GM19035 (cell line): ENCODE measurements at regions not wholly inside any gene's neighbourhood (a gene's known extent, or its start where the extent isn't known, plus 50 kb on each side); places are given as distances from the start of the nearest gene placed in this dataset.

Source experiments
- ATAC-seq: cut with Tn5 transposase; IDR thresholded peaks from one replicate; pipeline ENCODE4 v1.9.1; 2021; ENCODE audit not compliant: unreplicated experiment

GRCh38 chr6:115728171-115728570 lies 332.5 kb downstream of the FRK start:
- no peak for ATAC-seq

- ATAC-seq = no peak
Measured at GRCh38 chr6:115721564-115721963, 339.1 kb downstream of the FRK start.

GRCh38 chr6:115720900-115721299 lies 339.8 kb downstream of the FRK start:
- no peak for ATAC-seq

GRCh38 chr6:115717472-115717871 lies 343.2 kb downstream of the FRK start:
- ATAC-seq = no peak

GRCh38 chr6:115717062-115717461 lies 343.6 kb downstream of the FRK start:
- ATAC-seq = peak; percentile 85

GRCh38 chr6:115712291-115712961 lies 348.3 kb downstream of the FRK start:
- no peak for ATAC-seq

GRCh38 chr6:115708850-115709249 lies 351.8 kb downstream of the FRK start:
- ATAC-seq = no peak

- no peak for ATAC-seq
Measured at GRCh38 chr6:115706981-115707380, 353.7 kb downstream of the FRK start.

GRCh38 chr6:115706324-115706723 lies 354.4 kb downstream of the FRK start:
- no peak for ATAC-seq

- no peak for ATAC-seq
Measured at GRCh38 chr6:115704028-115704427, 356.7 kb downstream of the FRK start.

GRCh38 chr6:115691433-115691832 lies 369.3 kb downstream of the FRK start:
- no peak for ATAC-seq

- ATAC-seq = no peak
Measured at GRCh38 chr6:115690854-115691253, 369.8 kb downstream of the FRK start.

GRCh38 chr6:115681978-115682775 lies 378.5 kb downstream of the FRK start:
- no peak for ATAC-seq

GRCh38 chr6:115680621-115681020 lies 380.1 kb downstream of the FRK start:
- ATAC-seq = no peak

- no peak for ATAC-seq
Measured at GRCh38 chr6:115677198-115677597, 383.5 kb downstream of the FRK start.

- no peak for ATAC-seq
Measured at GRCh38 chr6:115675443-115675842, 385.2 kb downstream of the FRK start.

- no peak for ATAC-seq
Measured at GRCh38 chr6:115668781-115669180, 391.9 kb downstream of the FRK start.

GRCh38 chr6:115668211-115668610 lies 392.5 kb downstream of the FRK start:
- ATAC-seq = no peak

GRCh38 chr6:115667478-115668026 lies 393.1 kb downstream of the FRK start:
- no peak for ATAC-seq

GRCh38 chr6:115666997-115667396 lies 393.7 kb downstream of the FRK start:
- no peak for ATAC-seq

- ATAC-seq = no peak
Measured at GRCh38 chr6:115665310-115665709, 395.4 kb downstream of the FRK start.

- ATAC-seq = no peak
Measured at GRCh38 chr6:115663681-115664080, 397.0 kb downstream of the FRK start.
